ENCODE measurements at regions not wholly inside any gene's neighbourhood (a gene's known extent, or its start where the extent isn't known, plus 50 kb on each side); places are given as distances from the start of the nearest gene placed in this dataset.

- no peak for DNase-seq
These were observed 829.4 kb downstream of the TRIB2 start for GRCh38 chr2:13546131-13546530.

- no peak for DNase-seq
These were observed 833.8 kb downstream of the TRIB2 start for GRCh38 chr2:13550285-13551231.

GRCh38 chr2:13558368-13558767 lies 841.6 kb downstream of the TRIB2 start:
- DNase-seq, result no peak

- no peak for DNase-seq
These were observed 843.6 kb downstream of the TRIB2 start for GRCh38 chr2:13560322-13560721.

- DNase-seq, result no peak
These were observed 855.7 kb downstream of the TRIB2 start for GRCh38 chr2:13572466-13572865.

GRCh38 chr2:13574831-13575230 lies 858.1 kb downstream of the TRIB2 start:
- no peak for DNase-seq

GRCh38 chr2:13576406-13577036 lies 859.8 kb downstream of the TRIB2 start:
- DNase-seq, result no peak

- no peak for DNase-seq
These were observed 861.8 kb downstream of the TRIB2 start for GRCh38 chr2:13578547-13578946.

- DNase-seq, result no peak
These were observed 864.7 kb downstream of the TRIB2 start for GRCh38 chr2:13581471-13581870.

- no peak for DNase-seq
These were observed 866.9 kb downstream of the TRIB2 start for GRCh38 chr2:13583609-13584008.

GRCh38 chr2:13584020-13584419 lies 867.3 kb downstream of the TRIB2 start:
- no peak for DNase-seq

GRCh38 chr2:13585732-13586131 lies 869.0 kb downstream of the TRIB2 start:
- no peak for DNase-seq

- DNase-seq, result no peak
These were observed 879.5 kb downstream of the TRIB2 start for GRCh38 chr2:13596233-13596632.

GRCh38 chr2:13597176-13597575 lies 880.4 kb downstream of the TRIB2 start:
- no peak for DNase-seq

GRCh38 chr2:13601506-13601905 lies 884.8 kb downstream of the TRIB2 start:
- no peak for DNase-seq

- DNase-seq, result no peak
These were observed 888.4 kb downstream of the TRIB2 start for GRCh38 chr2:13604951-13605661.

- no peak for DNase-seq
These were observed 890.4 kb downstream of the TRIB2 start for GRCh38 chr2:13607139-13607538.

GRCh38 chr2:13611939-13612338 lies 895.2 kb downstream of the TRIB2 start:
- no peak for DNase-seq

- DNase-seq, result no peak
These were observed 899.3 kb downstream of the TRIB2 start for GRCh38 chr2:13616059-13616458.

GRCh38 chr2:13616616-13617015 lies 899.9 kb downstream of the TRIB2 start:
- no peak for DNase-seq

GRCh38 chr2:13628122-13628521 lies 911.4 kb downstream of the TRIB2 start:
- DNase-seq, result no peak

- no peak for DNase-seq
These were observed 921.4 kb downstream of the TRIB2 start for GRCh38 chr2:13638181-13638580.

GRCh38 chr2:13649918-13650317 lies 933.2 kb downstream of the TRIB2 start:
- no peak for DNase-seq

Data from suppressor macrophage treated with lipopolysaccharide for 1 hour (primary cell).